Cardiac fibroblast (primary cell): ENCODE measurements at regions not wholly inside any gene's neighbourhood (a gene's known extent, or its start where the extent isn't known, plus 50 kb on each side); places are given as distances from the start of the nearest gene placed in this dataset.
A peak's percentile ranks its signal among the peaks of the same experiment; 100 is the strongest.

Source experiments
- DNase-seq, 2 donors: peaks; one replicate each; pipeline versions ENCODE4 v3.0.0 to v3.0.0-alpha.2; 2010; ENCODE audit warnings: low read depth in 2 of 2
- H3K4me3 ChIP-seq, 2 donors: replicated peaks in 1 of 2; 1 replicate in 1 of 2; 2 replicates in 1 of 2; pipeline ENCODE4 v1.5.1; 2011; ENCODE audit warnings: low read depth in 2 of 2, low read length in 2 of 2, mild to moderate bottlenecking in 2 of 2, moderate library complexity in 1 of 2
- CTCF ChIP-seq: IDR thresholded peaks from one replicate; pipeline ENCODE4 v1.5.1; 2011; ENCODE audit warnings: low read depth, mild to moderate bottlenecking, low read length, inconsistent platforms

GRCh38 chr10:108184114-108184513, 1019.6 kb upstream of the SORCS1 start:
- H3K4me3 ChIP-seq, result no peak overlapping the region
- TF ChIP-seq CTCF, result no peak
- DNase-seq, result no peak

- no peak overlapping the region for H3K4me3 ChIP-seq
- no peak for TF ChIP-seq CTCF
- no peak for DNase-seq
Measured at GRCh38 chr10:108180878-108181277, 1016.4 kb upstream of the SORCS1 start.

GRCh38 chr10:108169846-108170245, 1005.3 kb upstream of the SORCS1 start:
- no peak for DNase-seq
- H3K4me3 ChIP-seq, result no peak overlapping the region
- TF ChIP-seq CTCF, result no peak

- H3K4me3 ChIP-seq, result no peak overlapping the region
- DNase-seq, result no peak
- TF ChIP-seq CTCF, result no peak
Measured at GRCh38 chr10:108167766-108168165, 1003.3 kb upstream of the SORCS1 start.

GRCh38 chr10:108166401-108166800, 1001.9 kb upstream of the SORCS1 start:
- H3K4me3 ChIP-seq, result no peak overlapping the region
- TF ChIP-seq CTCF, result no peak
- DNase-seq, result no peak

- H3K4me3 ChIP-seq, result no peak overlapping the region
- DNase-seq, result peak in 1 of 2 donors; percentile 0
- no peak for TF ChIP-seq CTCF
Measured at GRCh38 chr10:108147346-108147745, 982.8 kb upstream of the SORCS1 start.

- no peak for TF ChIP-seq CTCF
- no peak for DNase-seq
- no peak overlapping the region for H3K4me3 ChIP-seq
Measured at GRCh38 chr10:108141064-108141463, 976.6 kb upstream of the SORCS1 start.
